ENCODE measurements at regions not wholly inside any gene's neighbourhood (a gene's known extent, or its start where the extent isn't known, plus 50 kb on each side); places are given as distances from the start of the nearest gene placed in this dataset.

DNA sequence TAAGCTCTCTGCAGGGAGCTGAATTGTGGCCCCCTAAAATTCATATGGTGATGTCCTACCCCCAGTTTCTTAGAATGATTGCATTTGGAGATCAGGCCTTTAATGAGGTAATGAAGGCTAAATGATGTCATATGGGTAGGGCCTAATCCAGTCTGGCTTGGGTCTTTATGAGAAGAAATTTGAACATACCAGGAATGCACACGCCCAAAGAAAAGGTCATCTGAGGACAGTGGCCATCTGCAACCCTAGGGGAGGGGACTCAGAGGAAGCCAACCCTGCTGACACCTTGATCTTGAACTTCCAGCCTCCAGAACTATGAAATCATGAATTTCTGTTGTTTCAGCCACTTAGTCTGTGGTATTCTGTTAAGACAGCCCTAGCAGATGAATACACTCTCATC lies 426.7 kb downstream of the EPHA4 start:
- DNase-seq, result no peak

DNA sequence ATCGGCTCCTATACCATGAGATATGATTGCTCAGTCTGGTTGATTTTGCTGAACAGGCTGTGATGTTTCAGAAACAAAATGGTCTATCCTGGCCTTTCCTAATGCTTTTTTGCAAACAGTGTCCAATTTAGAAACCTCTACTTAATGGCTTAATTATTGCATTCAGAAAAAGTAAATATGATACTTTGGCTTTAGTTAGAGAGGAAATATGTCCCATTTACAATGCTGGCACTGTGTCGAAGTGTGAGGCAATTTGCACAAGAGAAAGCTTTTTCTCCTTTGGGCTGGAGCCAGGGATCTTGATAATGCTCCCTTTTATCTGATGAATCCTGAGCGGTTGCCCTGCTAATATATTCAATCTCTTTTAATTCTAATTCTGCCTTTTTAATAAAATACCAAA lies 418.9 kb downstream of the EPHA4 start:
- DNase-seq, result no peak

DNA sequence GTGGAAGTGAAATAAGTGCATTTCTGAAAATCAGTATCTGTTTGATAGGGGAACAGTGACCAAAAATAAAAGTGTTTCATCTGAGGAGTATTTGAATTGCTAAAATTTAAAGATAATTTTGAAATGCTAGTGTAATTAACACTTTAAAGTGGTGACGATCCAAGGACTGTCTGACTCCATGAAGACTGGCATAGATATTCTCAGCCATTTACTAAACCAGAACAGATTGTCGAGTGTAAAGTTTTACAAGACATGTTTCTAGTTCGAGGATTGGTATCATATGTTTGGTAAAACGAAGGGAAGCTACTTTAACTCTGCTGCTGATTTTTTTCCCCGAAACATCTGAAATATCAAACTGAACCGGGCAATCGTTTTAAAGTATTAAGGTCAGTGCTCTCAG lies 417.9 kb downstream of the EPHA4 start:
- DNase-seq, result no peak

DNA sequence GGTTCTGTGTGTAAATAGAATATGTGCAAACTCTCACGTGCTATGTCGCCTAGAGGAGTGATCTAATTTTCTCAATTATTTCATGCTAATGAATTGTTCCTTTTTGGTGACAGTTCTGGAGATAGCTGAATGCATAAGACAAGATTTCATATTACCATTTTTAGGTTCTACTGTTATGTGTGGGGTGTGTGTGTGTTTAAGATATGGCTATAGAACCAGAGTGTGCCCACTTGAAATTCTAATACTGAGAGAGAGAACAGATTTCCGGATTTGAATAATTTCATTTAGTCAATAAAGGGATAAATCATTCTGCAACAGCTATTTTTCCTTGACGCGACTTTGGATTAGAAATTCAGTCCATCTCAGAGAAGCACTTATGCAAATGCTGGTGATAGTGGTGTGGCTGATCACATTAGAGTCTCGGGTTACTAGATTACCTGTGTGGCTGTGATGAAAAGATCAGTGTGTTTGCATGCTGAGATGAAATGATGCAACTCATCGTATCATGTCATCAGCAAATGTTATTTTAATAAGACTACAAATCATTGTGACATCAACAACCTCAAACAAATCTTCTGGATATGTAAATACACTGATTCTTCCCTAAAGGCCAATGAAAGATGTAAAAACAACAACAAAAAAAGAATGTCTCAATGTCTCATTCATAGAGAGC lies 415.9 kb downstream of the EPHA4 start:
- DNase-seq, result no peak

- DNase-seq, result no peak
These were observed 410.9 kb downstream of the EPHA4 start for GRCh38 chr2:221161186-221161585.

- DNase-seq, result no peak
These were observed 405.8 kb downstream of the EPHA4 start for GRCh38 chr2:221166292-221166691.

DNA sequence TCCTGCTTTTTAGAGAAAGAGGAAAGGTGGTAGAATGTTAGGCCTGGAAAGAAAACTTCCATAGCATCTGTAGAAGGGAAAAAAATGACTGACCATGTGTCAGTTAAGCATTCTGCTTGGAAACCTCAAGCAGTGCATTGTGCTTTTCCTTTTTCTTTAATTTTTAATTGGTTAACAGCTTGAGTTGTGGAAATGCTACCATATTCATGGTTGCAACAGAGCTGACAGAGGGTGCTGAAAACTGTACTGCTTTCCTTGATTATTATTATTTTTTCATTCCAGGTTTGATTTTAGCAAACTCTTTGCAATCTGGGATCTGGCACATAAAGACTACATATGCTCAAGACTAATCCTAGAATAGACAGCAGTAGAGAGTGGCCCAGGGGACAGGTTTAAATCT lies 404.5 kb downstream of the EPHA4 start:
- DNase-seq, result no peak

GRCh38 chr2:221169724-221170123 lies 402.4 kb downstream of the EPHA4 start:
- no peak for DNase-seq

DNA sequence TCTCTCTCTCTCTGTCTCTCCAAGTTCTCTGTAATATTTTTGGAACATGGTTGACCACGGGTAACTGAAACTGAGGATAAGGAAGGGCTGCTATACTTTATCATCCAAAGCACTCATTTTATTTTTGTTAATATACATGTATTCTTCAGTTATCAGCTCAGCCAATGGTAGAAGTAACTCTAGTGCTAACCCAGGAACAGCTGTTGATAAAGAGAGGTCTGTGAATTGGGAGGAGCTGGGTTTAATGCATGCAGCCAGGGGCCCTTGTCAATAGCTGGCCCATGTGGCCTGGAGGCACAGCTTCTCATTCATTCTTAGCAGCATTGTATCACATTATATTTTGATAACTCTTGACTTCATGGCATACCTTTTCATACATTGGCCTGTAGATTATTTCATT lies 401.6 kb downstream of the EPHA4 start:
- DNase-seq, result no peak

DNA sequence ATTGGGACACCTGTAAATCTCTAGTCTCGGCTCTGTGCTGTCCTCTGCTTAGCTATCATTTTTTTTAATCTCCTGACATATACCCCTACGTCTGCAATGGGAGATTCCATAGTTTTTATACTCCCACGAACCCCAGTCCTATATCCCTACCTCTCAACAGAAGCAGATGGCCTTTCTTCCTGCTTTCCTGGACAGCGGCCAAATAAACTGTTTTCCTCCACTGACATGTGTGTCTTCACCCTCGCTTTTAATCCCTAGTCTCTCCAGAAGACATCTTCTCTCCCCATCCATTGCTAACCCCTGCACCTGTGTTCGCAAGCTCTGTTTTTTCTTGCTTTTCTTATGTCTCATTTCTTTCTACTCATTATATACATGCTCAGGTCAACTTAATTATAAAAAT lies 395.4 kb downstream of the EPHA4 start:
- no peak for DNase-seq

DNA sequence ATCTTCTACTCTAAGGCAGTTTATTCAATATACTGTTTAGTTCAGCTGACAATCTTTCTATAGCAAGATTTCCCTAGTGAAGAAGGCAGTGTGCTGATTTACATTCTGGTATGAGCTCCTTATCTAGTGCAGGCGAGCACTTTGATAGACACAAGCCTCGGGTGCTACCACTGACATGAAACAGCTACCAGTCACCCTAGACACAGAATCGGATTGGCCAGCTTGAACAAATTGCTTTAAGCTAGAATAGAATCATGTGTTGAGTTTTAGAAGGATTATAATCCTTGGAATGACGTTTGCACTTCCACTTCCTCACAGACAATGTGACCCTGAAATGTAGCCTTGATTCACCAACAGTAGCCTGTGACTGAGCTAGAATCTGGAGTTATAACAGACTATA lies 394.0 kb downstream of the EPHA4 start:
- DNase-seq, result no peak

- no peak for DNase-seq
These were observed 385.2 kb downstream of the EPHA4 start for GRCh38 chr2:221186873-221187272.

DNA sequence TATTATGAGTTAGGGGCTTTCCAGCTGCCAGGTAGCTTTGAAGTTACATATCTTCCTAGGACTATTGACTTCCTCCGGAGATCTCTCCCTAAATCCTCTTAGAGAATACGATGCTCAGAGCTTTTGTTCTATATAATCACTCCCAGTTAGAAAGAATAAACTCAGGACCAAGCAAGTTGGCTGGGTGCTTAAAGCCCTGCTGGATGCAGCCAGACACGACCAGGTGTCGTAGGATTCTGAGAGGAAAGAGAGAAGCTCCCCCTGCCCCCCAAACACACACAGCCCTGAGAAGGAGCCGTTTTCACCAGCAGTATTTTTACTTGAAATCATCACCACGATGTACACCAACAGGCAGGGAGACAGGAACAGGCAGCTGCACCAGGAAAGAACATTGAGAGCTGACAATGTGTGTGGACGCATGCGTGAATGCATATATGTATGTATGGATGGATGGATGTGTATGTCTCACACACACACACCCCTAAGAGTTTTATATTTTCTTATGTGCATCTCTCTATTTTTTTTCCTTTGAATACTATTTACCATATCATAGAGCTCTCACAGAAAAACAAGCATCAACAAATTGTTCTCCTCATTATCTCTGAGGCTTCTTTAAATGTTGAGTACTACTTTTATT lies 382.6 kb downstream of the EPHA4 start:
- no peak for DNase-seq

DNA sequence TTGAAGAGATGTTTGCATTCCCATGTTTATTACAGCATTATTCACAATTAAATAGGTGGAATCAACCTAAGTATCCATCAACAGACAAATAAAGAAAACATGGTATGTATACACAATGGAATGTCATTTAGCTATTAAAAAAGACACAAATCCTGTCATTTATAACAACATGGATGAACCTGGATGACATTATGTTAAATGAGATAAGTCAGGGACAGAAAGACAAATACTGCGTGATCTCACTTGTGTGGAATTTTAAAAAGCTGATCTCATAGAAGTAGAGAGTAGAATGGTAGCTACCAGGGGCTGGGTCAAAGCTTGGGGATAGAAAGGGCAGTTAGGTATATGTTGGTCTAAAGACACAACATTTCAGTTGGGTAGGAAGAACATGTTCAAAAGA lies 376.3 kb downstream of the EPHA4 start:
- no peak for DNase-seq

GRCh38 chr2:221197225-221197856 lies 374.8 kb downstream of the EPHA4 start:
- DNase-seq, result no peak

GRCh38 chr2:221198309-221198708 lies 373.8 kb downstream of the EPHA4 start:
- DNase-seq, result no peak

- DNase-seq, result no peak
These were observed 371.8 kb downstream of the EPHA4 start for GRCh38 chr2:221200184-221200839.

GRCh38 chr2:221202431-221202830 lies 369.7 kb downstream of the EPHA4 start:
- DNase-seq, result no peak

- no peak for DNase-seq
These were observed 369.0 kb downstream of the EPHA4 start for GRCh38 chr2:221203125-221203524.

- DNase-seq, result no peak
These were observed 368.2 kb downstream of the EPHA4 start for GRCh38 chr2:221203856-221204255.

DNA sequence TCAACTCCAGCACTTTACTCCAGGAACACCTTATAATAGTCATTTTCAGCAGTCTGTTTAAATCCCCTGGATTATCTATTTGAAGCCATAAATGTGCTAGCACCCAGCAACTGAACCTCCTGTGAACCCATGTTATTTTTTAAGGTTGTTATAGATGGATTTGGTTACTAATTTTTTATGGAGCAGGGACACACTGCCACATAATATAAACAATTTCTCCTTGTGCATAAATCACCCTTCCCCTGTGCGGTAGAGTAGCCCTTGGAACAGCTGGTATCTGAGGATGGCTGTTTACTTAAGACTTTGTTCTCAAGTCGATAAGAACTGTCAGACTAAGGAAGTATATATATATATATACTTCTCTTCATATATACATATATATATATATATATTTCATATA lies 367.4 kb downstream of the EPHA4 start:
- no peak for DNase-seq

DNA sequence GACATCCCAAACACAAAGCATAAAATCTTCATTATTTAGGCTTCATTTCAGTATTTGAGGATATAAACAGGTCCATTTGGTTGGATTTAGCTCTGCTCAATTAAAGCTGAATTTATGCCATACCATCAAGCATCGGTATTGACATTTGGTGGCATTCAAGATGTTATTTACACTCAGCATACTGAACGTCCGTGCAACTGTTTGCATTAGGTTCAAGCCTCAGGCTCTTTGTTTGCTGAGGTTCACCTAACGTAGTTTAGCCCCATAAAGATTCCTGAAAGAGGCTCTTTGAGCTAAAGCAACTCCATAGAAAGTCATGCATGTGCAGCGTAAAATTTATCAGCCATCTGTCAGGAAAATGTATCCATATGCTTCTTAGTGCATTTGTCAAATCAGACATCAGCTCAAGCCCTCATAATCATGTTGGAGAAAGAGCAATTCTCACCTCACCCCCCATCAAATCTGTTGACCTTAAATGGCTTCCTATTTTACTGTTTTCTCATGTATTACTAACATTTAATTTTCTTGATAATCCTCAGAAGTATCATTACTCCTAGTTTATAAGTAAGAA lies 366.9 kb downstream of the EPHA4 start:
- no peak for DNase-seq

- no peak for DNase-seq
These were observed 361.4 kb downstream of the EPHA4 start for GRCh38 chr2:221210686-221211085.

GRCh38 chr2:221211653-221212052 lies 360.5 kb downstream of the EPHA4 start:
- DNase-seq, result no peak

Measured in inflammatory macrophage treated with lipopolysaccharide for 4 hours (primary cell).